Erythroblast (primary cell): ENCODE measurements at regions not wholly inside any gene's neighbourhood (a gene's known extent, or its start where the extent isn't known, plus 50 kb on each side); places are given as distances from the start of the nearest gene placed in this dataset.

ENCODE experiments used
- DNase-seq, 2 experiments: peaks; one replicate each; lab custom pipeline; 2025; lab: John Stamatoyannopoulos, UW
- GATA1 ChIP-seq: IDR thresholded peaks from 2 replicates; pipeline ENCODE4 v1.6.1; 2011; ENCODE audit warnings: low read depth, mild to moderate bottlenecking, control low read depth, low read length, moderate library complexity
- POLR2A ChIP-seq: IDR thresholded peaks from 2 replicates; pipeline ENCODE4 v1.6.1; 2011; ENCODE audit warnings: mild to moderate bottlenecking, low read length

DNA sequence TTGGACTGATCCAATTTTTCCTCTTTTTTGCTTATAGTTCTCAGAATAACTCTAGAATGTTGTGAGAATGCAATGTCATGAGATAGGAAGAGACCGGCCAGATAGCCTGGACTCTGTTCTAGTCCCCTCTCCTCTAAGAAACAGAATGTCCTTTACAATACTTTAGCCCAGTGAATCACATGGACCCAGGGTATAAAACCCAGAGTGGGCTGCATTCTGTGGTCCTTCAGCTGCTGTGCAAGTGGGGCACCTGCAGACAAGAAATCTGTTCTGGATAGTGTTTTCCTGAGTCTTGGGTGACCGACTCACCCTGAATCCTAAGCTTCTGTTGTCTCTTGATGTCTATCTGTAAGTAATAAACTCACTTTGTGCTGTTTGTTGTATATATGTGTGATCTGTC, 368.6 kb upstream of the DPH6 start:
- TF ChIP-seq GATA1 (no peak), POLR2A (no peak)
- DNase-seq, result no peak

DNA sequence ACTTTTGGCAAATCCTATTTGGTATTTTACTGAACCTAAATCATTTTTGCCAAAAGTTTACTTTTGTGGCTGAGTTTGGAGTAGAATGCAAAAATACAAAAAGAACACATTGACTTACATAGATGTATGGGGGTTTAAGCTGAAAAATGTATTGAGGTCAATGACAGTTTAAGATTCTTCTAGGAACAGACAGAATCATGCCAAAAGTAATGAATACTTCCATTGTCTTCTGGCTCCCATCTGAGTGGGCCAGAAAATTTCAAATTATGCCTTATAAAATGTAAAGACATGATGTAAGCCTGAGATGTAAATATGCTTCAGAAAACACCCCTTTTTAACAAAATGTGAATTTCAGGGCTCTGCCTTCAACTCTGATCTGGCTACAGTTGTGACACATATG, 375.1 kb upstream of the DPH6 start:
- TF ChIP-seq POLR2A (no peak), GATA1 (no peak)
- no peak for DNase-seq

DNA sequence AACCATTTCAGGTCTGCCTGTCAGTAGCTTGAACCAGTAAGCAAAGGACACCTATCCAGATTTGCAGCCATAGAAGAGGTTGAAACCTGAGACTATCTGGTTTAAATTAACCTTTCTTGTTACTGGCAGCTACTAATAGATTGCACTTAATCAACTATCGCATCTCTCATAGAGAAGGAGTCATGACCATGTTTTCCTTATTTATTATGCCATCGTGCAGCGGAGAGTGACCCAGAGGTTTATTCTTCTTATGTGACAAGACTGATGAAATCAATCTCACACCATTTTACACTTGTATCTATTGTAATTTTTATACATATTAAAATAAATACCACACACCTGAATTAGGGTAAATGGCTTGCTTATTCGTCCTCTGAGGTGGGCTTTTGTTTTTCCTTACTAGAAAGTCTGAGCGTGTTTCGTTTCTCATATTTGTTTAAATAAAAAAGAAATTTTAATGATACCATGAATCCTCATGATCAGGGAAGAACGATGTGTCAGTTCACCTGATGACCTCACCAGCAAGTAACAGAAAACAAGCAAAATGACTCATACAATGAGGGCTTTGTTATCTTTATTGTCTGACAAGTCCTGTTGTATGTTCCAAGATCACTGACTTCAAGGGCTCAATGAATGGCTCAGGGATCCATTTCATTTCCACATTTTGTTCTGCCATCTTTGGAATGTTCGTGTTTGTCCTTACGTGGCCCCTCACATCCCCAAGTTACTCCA, 379.5 kb upstream of the DPH6 start:
- TF ChIP-seq GATA1, result no peak
- TF ChIP-seq POLR2A, result no peak
- DNase-seq, result no peak

DNA sequence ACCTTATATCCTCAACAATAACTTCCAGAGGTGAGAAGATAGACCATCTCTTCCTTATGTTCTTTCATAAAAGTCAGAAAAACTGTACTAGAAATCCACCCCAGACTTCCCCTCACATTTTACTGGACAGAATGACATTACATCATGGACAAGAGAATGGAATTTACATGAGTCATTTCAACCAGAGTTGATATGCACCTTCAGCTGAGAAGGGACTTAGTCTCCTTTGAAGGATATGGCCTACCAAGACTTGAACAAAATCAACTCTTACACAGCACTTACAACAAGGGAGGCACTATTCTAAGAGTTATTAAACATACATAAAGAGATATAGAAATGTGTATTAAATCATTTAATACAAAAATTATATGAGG, 380.0 kb upstream of the DPH6 start:
- DNase-seq, result no peak
- TF ChIP-seq POLR2A (no peak), GATA1 (no peak)

DNA sequence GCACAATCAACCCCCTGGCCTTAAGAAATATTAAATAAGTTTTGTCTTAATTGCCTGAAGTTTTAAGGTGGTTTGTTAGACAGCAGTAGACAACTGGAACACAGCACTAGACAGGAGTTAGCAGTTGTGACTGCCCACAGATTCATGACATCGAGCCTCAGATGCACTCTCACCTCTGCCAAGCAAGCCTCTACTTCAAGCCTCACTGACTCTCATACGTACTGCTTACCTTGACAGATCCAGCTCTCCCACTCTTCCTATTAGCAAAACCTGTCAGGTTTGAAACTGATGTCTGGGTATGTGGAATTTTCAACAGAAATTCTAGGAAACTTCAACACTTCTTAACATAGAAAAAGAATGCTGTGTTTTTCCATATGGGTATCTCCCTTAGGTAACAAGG, 382.9 kb upstream of the DPH6 start:
- no peak for DNase-seq
- no peak for TF ChIP-seq GATA1
- TF ChIP-seq POLR2A, result no peak

DNA sequence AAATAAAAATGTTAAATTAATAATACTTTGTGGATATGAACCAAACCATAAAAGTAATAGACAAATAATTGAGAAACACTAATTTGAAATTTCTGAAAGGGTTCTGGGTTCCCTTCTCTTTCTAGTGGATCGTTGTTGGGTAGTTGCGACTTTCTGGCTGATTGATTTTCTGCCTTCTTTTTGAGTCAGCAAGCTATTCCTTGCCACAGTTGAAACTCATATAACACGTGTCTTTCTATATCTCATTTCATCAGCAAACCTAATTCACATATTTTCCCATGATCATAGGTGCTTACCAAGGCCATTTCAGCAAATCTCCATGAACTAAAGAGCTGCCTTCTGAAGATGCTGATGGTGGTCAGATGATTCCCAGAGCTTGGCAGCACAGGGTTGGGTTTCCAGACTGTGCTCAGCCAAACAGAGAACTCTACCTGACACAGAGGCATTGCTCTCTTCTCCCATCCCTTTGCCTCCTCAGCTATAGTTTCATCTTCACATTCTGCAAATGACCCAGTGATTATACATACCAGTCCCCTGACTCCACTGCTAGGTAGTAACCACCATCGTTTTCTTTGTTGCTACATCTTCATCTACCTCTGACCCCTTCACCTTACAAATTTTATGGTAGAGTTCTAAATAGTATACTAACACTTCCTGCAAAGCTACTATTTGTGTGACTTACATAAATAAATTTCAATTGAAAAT, 383.9 kb upstream of the DPH6 start:
- no peak for TF ChIP-seq POLR2A
- no peak for TF ChIP-seq GATA1
- DNase-seq, result no peak

DNA sequence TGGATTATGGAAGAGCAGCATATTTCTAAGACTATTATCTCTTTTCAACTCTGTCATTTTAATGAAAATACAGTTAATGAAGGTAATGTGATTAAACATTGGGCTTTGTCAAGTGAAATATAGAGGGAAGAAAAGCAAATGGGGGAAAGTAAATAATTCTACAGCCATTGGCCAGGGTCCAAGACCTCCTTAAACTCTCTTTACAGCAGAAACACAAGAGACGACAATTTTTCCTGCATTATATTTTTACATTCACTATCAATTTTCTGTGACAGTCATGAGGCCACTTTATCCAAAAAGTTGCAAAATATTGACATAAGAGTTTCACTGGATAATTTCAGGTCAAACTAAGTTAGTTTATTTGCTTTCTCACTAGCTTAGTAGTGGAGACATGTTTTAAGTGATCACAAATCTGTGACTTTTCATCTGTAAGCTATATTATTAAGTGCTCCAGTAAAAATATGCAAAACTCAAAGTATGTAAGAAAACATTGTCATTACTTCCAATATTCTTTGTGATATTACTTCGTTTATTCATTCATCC, 385.9 kb upstream of the DPH6 start:
- DNase-seq, result no peak
- TF ChIP-seq POLR2A (no peak), GATA1 (no peak)

DNA sequence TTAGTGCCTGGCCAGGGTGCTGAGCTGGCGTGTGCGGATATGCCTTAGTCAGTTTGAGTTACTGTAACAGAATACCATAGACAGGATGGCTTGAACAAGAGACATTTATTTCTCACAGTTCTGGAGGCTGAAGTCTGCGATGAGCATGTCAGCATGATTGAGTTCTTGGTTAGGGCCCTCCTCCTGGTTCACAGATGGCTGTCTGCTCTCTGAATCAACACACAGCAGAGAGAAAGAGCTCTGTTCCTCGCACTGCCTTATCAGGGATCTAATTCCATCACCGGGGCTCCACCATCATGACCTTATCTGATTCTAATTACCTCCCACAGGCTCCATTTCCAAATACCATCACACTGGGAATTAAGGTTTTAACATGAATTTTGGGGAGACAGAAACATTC, 386.6 kb upstream of the DPH6 start:
- no peak for DNase-seq
- TF ChIP-seq POLR2A (no peak), GATA1 (no peak)

DNA sequence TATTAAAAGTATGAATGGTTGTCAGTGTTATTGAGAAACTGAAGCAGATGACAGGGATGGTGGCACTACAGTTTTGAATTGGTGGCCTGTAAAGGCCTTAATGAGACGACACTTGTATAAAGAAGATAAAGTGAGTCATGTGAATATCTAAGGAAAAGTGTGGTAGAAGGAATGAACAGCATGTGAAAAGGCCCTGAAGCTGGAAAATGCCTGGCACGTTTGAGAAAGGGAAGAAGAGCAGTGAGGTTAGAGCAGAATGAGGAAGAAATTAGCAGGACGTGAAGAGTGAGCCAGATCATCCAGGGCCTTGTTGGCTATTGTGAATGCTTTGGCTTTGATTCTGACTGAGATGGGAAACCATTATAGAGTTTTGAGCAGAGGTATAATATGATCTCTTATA, 387.6 kb upstream of the DPH6 start:
- DNase-seq, result no peak

DNA sequence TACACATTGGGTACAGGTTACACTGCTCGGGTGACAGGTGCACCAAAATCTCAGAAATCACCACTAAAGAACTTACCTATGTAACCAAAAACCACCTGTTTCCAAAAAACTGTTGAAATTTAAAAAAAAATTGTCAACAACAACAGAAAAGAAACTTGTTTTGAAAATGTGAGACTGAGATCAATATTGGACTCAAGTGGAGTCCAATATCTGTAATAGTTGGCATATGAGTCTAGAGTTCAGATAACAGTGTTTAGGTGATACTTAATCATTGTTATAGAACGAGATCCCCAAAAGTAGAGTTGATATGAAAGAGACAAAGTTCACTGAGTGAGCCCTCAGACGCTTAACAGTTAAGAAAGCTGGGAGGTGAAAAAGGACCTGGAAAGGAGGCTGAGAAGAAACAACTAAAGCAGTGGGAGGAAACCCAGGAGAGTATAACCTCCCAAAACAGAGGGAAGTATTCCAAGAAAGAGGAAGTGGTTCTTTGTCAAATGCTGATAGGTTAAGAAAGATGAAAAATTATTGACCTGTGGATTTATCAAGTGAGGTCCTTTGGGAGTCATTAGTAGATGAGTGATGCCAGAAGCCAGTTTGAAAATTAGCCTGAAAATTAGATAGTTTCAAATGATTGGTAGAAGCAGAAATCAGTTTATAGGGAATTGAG, 388.6 kb upstream of the DPH6 start:
- no peak for DNase-seq
- TF ChIP-seq GATA1 (no peak), POLR2A (no peak)

More for the DNA sequence above, 387.6 kb upstream of the DPH6 start:
- TF ChIP-seq POLR2A, result no peak
- TF ChIP-seq GATA1, result no peak

DNA sequence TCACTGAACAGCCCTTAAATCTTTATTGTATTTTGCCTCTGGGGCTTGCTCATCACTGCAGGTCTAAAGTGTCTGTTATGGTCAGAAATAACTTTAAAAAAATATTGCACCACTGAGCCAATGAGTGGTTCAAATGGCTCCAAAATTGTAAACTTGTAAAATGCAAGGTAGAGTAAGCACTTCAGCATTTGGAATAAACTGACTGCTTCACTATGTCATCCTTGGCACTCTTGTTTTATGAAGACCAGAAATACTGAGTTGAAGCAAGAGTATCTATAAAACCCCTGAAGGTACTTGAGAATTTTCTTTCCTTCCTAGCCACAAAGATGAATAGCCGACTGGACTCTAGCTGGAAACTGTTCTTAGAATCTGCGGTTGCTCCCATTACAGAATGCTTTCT, 390.3 kb upstream of the DPH6 start:
- no peak for DNase-seq
- TF ChIP-seq GATA1, result no peak
- no peak for TF ChIP-seq POLR2A

DNA sequence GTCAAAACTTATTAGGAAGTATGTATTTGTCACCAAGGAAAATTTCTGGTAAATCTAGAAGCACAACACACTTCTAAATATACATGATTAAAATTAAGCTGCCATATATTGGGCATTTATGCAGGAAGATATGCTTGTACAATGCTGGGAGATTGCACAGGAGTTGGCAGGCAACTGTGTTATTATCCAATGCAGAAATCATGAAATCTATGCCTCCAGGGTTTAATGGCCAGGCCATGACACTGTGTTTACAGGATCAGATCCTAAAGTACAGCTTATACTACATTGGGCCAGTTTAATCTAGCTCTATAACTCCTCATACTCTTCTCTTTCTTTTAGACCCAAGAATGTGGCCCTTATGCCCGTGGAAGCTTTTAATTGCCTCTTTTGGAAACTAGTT, 391.4 kb upstream of the DPH6 start:
- TF ChIP-seq POLR2A (no peak), GATA1 (no peak)
- no peak for DNase-seq

DNA sequence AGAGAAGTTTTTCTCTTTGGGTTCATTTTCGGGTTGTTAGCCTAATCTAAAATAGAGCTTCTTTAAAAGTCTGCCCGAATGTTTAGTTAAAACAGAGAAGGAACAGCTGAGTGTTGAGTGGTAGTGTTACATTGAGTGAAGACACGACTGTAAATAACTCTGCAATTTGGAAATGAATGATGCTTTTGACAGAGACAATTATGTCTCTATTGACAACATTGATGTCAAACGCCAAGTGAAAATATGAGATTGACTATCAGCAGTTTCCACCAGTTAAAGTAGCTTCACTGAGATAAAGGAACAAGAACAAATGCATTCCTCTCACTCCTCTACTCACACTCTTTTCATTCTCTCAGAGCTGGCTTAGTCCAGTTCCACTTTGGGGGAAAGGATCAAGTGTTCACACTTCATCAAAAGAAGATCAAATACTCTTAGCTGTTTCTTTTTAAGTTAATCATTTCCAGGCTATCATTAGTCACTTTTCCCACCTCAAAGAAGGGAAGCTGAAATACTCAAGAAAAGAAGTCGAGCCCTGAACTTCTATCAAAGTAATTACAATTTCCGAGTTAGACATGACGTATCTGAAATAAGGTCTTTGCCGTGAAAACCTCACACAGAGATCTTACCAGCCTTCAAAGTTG, 399.1 kb upstream of the DPH6 start:
- no peak for DNase-seq
- no peak for TF ChIP-seq POLR2A
- no peak for TF ChIP-seq GATA1

DNA sequence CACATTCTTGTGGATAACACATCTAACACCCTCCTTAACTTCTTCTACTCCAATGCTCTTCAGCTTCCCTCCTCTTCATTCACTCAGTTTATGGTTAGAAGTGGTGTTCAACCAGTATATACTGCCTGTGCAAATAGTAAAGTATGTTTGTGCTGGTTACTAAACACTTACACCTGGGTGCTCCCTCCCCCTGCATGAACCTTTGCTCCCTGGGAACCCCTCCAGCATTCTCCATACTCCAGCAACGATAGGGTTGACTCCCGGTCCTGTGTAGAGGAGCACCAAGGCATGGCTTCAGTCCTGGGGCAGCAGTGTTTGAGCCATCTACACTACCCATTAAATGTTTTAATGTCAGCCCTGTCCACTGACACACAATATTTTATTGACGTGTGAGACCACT, 407.5 kb upstream of the DPH6 start:
- no peak for DNase-seq
- no peak for TF ChIP-seq POLR2A
- no peak for TF ChIP-seq GATA1
